Left lobe of liver (tissue), 2 donors: ENCODE measurements at regions not wholly inside any gene's neighbourhood (a gene's known extent, or its start where the extent isn't known, plus 50 kb on each side); places are given as distances from the start of the nearest gene placed in this dataset.

Source experiments
- ATAC-seq: fragments of 200-7000 bp; cut with Tn5 transposase; one replicate; pipeline ENCODE4 v1.9.1; 2020; ENCODE audit warnings: mild to moderate bottlenecking, moderate library complexity
- DNase-seq: peaks from one replicate; pipeline ENCODE4 v3.0.0-alpha.2; 2020; ENCODE audit warnings: low spot score
- donor health status: DM: no; HTN: no; CAD: no; lungs with moderate emphysema.
- donor health status: DM: no; HTN: yes; CAD: no.

GRCh38 chr16:86207350-86207749 lies 303.0 kb upstream of the FOXF1 start:
- ATAC-seq, result no peak
- DNase-seq, result no peak

GRCh38 chr16:86209202-86209601 lies 301.1 kb upstream of the FOXF1 start:
- DNase-seq (no peak), ATAC-seq (no peak)

- DNase-seq (no peak), ATAC-seq (no peak)
Measured at GRCh38 chr16:86210403-86211193, 299.7 kb upstream of the FOXF1 start.

GRCh38 chr16:86211265-86211664 lies 299.1 kb upstream of the FOXF1 start:
- DNase-seq, result no peak
- ATAC-seq, result no peak

GRCh38 chr16:86211800-86212199 lies 298.5 kb upstream of the FOXF1 start:
- ATAC-seq (no peak), DNase-seq (no peak)

- ATAC-seq (no peak), DNase-seq (no peak)
Measured at GRCh38 chr16:86212706-86213436, 297.5 kb upstream of the FOXF1 start.

- ATAC-seq (no peak), DNase-seq (no peak)
Measured at GRCh38 chr16:86213437-86214205, 296.7 kb upstream of the FOXF1 start.

GRCh38 chr16:86214326-86215232 lies 295.7 kb upstream of the FOXF1 start:
- ATAC-seq, result peak; percentile 62
- no peak for DNase-seq

GRCh38 chr16:86215233-86215978 lies 294.9 kb upstream of the FOXF1 start:
- DNase-seq (no peak), ATAC-seq (no peak)

- ATAC-seq (peak; percentile 9), DNase-seq (no peak)
Measured at GRCh38 chr16:86215979-86216585, 294.2 kb upstream of the FOXF1 start.

GRCh38 chr16:86216591-86216990 lies 293.7 kb upstream of the FOXF1 start:
- ATAC-seq (no peak), DNase-seq (no peak)

GRCh38 chr16:86217001-86217890 lies 293.1 kb upstream of the FOXF1 start:
- no peak for ATAC-seq
- no peak for DNase-seq

- ATAC-seq (no peak), DNase-seq (no peak)
Measured at GRCh38 chr16:86217891-86218270, 292.4 kb upstream of the FOXF1 start.

- DNase-seq, result no peak
- ATAC-seq, result no peak
Measured at GRCh38 chr16:86218479-86219170, 291.7 kb upstream of the FOXF1 start.

GRCh38 chr16:86219655-86220445 lies 290.5 kb upstream of the FOXF1 start:
- DNase-seq (no peak), ATAC-seq (peak; percentile 25)

- DNase-seq, result no peak
Measured at GRCh38 chr16:86220561-86220960, 289.8 kb upstream of the FOXF1 start.

GRCh38 chr16:86221085-86221484 lies 289.2 kb upstream of the FOXF1 start:
- DNase-seq, result no peak
- no peak for ATAC-seq

More at GRCh38 chr16:86220561-86220960, 289.8 kb upstream of the FOXF1 start:
- no peak for ATAC-seq
